A673 (cell line): ENCODE measurements at regions not wholly inside any gene's neighbourhood (a gene's known extent, or its start where the extent isn't known, plus 50 kb on each side); places are given as distances from the start of the nearest gene placed in this dataset.

Experiments
- EZH2 ChIP-seq: fragments of 200-600 bp; sonication (generic); IDR thresholded peaks from 2 replicates; pipeline ENCODE4 v1.6.1; 2017; ENCODE audit warnings: borderline replicate concordance, low read depth, mild to moderate bottlenecking, mixed read lengths, antibody characterized with exemption, low read length; ENCODE audit not compliant: poor library complexity, severe bottlenecking
- TF ChIP-seq, protein P1 (sequence below): fragments of 300-800, 200-600 bp; sonication (generic); conservative IDR thresholded peaks from 2 replicates; pipeline ENCODE4 v1.5.1; 2017; ENCODE audit warnings: low read depth, mild to moderate bottlenecking, antibody characterized with exemption, low read length, moderate library complexity, mixed read lengths

DNA sequence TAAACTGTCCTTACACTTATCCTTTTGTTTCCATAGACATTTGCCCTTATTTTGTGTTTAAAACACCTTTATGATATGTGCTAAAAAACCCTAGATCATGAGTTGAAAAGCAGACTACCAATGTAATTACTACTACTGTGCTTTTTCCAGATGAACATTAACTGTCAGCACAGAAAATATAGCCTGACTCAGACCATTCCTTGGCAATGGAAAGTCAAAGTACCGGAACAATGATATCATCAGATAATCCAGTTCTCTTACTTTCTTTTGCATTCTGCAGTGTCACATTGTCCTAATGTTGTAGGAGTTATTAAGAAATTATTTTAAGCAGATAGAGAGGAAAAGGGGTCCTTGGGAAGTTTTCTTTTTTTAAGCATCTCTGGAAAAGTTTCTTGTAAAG lies 1189.0 kb upstream of the FLRT2 start:
- TF ChIP-seq, protein P1, sequence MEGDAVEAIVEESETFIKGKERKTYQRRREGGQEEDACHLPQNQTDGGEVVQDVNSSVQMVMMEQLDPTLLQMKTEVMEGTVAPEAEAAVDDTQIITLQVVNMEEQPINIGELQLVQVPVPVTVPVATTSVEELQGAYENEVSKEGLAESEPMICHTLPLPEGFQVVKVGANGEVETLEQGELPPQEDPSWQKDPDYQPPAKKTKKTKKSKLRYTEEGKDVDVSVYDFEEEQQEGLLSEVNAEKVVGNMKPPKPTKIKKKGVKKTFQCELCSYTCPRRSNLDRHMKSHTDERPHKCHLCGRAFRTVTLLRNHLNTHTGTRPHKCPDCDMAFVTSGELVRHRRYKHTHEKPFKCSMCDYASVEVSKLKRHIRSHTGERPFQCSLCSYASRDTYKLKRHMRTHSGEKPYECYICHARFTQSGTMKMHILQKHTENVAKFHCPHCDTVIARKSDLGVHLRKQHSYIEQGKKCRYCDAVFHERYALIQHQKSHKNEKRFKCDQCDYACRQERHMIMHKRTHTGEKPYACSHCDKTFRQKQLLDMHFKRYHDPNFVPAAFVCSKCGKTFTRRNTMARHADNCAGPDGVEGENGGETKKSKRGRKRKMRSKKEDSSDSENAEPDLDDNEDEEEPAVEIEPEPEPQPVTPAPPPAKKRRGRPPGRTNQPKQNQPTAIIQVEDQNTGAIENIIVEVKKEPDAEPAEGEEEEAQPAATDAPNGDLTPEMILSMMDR, result no peak
- no peak for TF ChIP-seq EZH2
